Right atrium auricular region (tissue), 2 donors: ENCODE measurements at regions not wholly inside any gene's neighbourhood (a gene's known extent, or its start where the extent isn't known, plus 50 kb on each side); places are given as distances from the start of the nearest gene placed in this dataset.

Source experiments
- DNase-seq: peaks from one replicate; pipeline ENCODE4 v3.0.0-alpha.2; 2019; ENCODE audit warnings: low spot score
- H3K27ac ChIP-seq, 2 donors: fragments of 200-600 bp; sonication (generic); 1 replicate in 1 of 2; 2 replicates in 1 of 2; pipeline ENCODE4 v1.5.1; 2016 to 2019
- H3K27me3 ChIP-seq, 2 donors: fragments of 200-600 bp; sonication (generic); one replicate each; pipeline versions ENCODE4 v1.5.1 to v1.6.0; 2017 to 2019
- H3K36me3 ChIP-seq: fragments of 200-600 bp; sonication (generic); one replicate; pipeline ENCODE4 v1.5.1; 2016
- H3K4me1 ChIP-seq, 2 donors: fragments of 200-600 bp; sonication (generic); one replicate each; pipeline versions ENCODE4 v1.5.1 to v1.6.0; 2017 to 2019
- H3K4me3 ChIP-seq, 2 donors: fragments of 200-600 bp; sonication (generic); 1 replicate in 1 of 2; 2 replicates in 1 of 2; pipeline ENCODE4 v1.5.1; 2017 to 2019; ENCODE audit warnings: mild to moderate bottlenecking in 1 of 2, moderate library complexity in 1 of 2
- H3K9me3 ChIP-seq, 2 donors: fragments of 200-600 bp; sonication (generic); one replicate each; pipeline ENCODE4 v1.5.1; 2019
- CTCF ChIP-seq, 2 donors: fragments of 200-600 bp; sonication (generic); IDR thresholded peaks; one replicate each; pipeline ENCODE4 v1.5.1; 2019; ENCODE audit warnings: antibody characterized with exemption in 2 of 2

- Histone ChIP-seq H3K4me1 (no peaks in the 10 kb centered on the region), H3K4me3 (no peak overlapping the region), H3K27me3 (no peaks in the 10 kb centered on the region), H3K27ac (no peak overlapping the region), H3K9me3 (no peaks in the 10 kb centered on the region), H3K36me3 (no peaks in the 10 kb centered on the region)
- TF ChIP-seq CTCF (IDR thresholded peaks at IDR 0.05), result no peak
- no peak for DNase-seq
Measured at GRCh38 chr7:153444641-153445040, 607.6 kb upstream of the DPP6 start.

- H3K9me3 ChIP-seq, result no peaks in the 10 kb centered on the region
- H3K4me1 ChIP-seq, result no peaks in the 10 kb centered on the region
- H3K4me3 ChIP-seq, result no peak overlapping the region
- H3K36me3 ChIP-seq, result no peaks in the 10 kb centered on the region
- no peak for DNase-seq
- no peak for TF ChIP-seq CTCF (IDR thresholded peaks at IDR 0.05)
- no peak overlapping the region for H3K27ac ChIP-seq
- no peaks in the 10 kb centered on the region for H3K27me3 ChIP-seq
Measured at GRCh38 chr7:153445641-153446040, 606.6 kb upstream of the DPP6 start.

GRCh38 chr7:153446490-153446889, 605.7 kb upstream of the DPP6 start:
- no peaks in the 10 kb centered on the region for H3K9me3 ChIP-seq
- no peak overlapping the region for H3K27ac ChIP-seq
- H3K36me3 ChIP-seq, result no peaks in the 10 kb centered on the region
- DNase-seq, result no peak
- H3K4me1 ChIP-seq, result no peaks in the 10 kb centered on the region
- no peak overlapping the region for H3K4me3 ChIP-seq
- no peak for TF ChIP-seq CTCF (IDR thresholded peaks at IDR 0.05)
- H3K27me3 ChIP-seq, result no peaks in the 10 kb centered on the region

GRCh38 chr7:153447011-153447410, 605.2 kb upstream of the DPP6 start:
- no peak for TF ChIP-seq CTCF (IDR thresholded peaks at IDR 0.05)
- Histone ChIP-seq H3K4me1 (no peaks in the 10 kb centered on the region), H3K4me3 (no peak overlapping the region), H3K9me3 (no peaks in the 10 kb centered on the region), H3K27ac (no peak overlapping the region), H3K27me3 (no peaks in the 10 kb centered on the region), H3K36me3 (no peaks in the 10 kb centered on the region)
- no peak for DNase-seq

GRCh38 chr7:153452661-153453060, 599.5 kb upstream of the DPP6 start:
- TF ChIP-seq CTCF (IDR thresholded peaks at IDR 0.05), result no peak
- Histone ChIP-seq H3K27ac (no peak overlapping the region), H3K36me3 (no peaks in the 10 kb centered on the region), H3K9me3 (no peaks in the 10 kb centered on the region), H3K4me3 (no peak overlapping the region), H3K4me1 (no peaks in the 10 kb centered on the region), H3K27me3 (no peaks in the 10 kb centered on the region)
- DNase-seq, result no peak

GRCh38 chr7:153454306-153454705, 597.9 kb upstream of the DPP6 start:
- TF ChIP-seq CTCF (IDR thresholded peaks at IDR 0.05), result no peak
- DNase-seq, result no peak

More at GRCh38 chr7:153454306-153454705, 597.9 kb upstream of the DPP6 start:
- no peaks in the 10 kb centered on the region for H3K36me3 ChIP-seq
- no peaks in the 10 kb centered on the region for H3K27me3 ChIP-seq
- no peak overlapping the region for H3K27ac ChIP-seq
- H3K4me1 ChIP-seq, result no peaks in the 10 kb centered on the region
- no peak overlapping the region for H3K4me3 ChIP-seq
- no peaks in the 10 kb centered on the region for H3K9me3 ChIP-seq
